HepG2 (cell line): ENCODE measurements at regions not wholly inside any gene's neighbourhood (a gene's known extent, or its start where the extent isn't known, plus 50 kb on each side); places are given as distances from the start of the nearest gene placed in this dataset.

Source experiments
- ATAC-seq: fragments of 200-7000 bp; cut with Tn5 transposase; 3 replicates; pipeline ENCODE4 v1.9.1; 2020; ENCODE audit warnings: mild to moderate bottlenecking, moderate library complexity
- BruUV-seq: library from RNA; stranded (reverse); fragments of 400-500 nt; replicated peaks from 2 replicates; lab custom pipeline; 2021; lab: Mats Ljungman, UMichigan
- CTCF ChIA-PET: fragments of 300-600 bp; formaldehyde crosslinking; extraction: SDS; loops from one replicate; lab custom pipeline; 2021; ENCODE audit warnings: low total read pairs, inconsistent platforms, low intra/inter-chr PET ratio; lab: Yijun Ruan, JAX
- POLR2A ChIA-PET: fragments of 350-600 bp; sonication (Branson Sonifier 250); formaldehyde crosslinking; loops from one replicate; lab custom pipeline; 2020; ENCODE audit warnings: antibody characterized with exemption, inconsistent platforms; lab: Yijun Ruan, JAX
- DNase-seq: peaks from one replicate; pipeline ENCODE4 v3.0.0-alpha.2; 2015; ENCODE audit warnings: low spot score
- FAIRE-seq: peaks from 3 replicates; lab custom pipeline; 2011; peaks lifted over from hg19 to GRCh38; lab: Jason Lieb, UNC
- H2AFZ ChIP-seq: one replicate; pipeline ENCODE4 v1.6.1; 2011; ENCODE audit warnings: low read length, inconsistent platforms
- H3K27ac ChIP-seq: fragments of 300-600 bp; 3 replicates; pipeline ENCODE4 v1.8.0; 2011; ENCODE audit warnings: mixed run types, mild to moderate bottlenecking, mixed read lengths, low read length, inconsistent platforms; ENCODE audit not compliant: insufficient read depth; ENCODE audit errors: extremely low read length
- H3K27me3 ChIP-seq, 2 experiments: fragments of 200-600 bp in 1 of 2; 2 replicates in 1 of 2; 3 replicates in 1 of 2; pipeline versions ENCODE4 v1.6.0 to v1.8.0; 2011; ENCODE audit warnings: low read length in 2 of 2, mild to moderate bottlenecking in 2 of 2, moderate library complexity in 2 of 2, inconsistent platforms in 1 of 2; ENCODE audit not compliant: insufficient read depth in 2 of 2, control insufficient read depth in 1 of 2
- H3K36me3 ChIP-seq, 2 experiments: fragments of 200-600 bp in 1 of 2; replicated peaks in 1 of 2; 2 replicates in 1 of 2; 3 replicates in 1 of 2; pipeline versions ENCODE4 v1.5.1 to v1.8.0; 2011; ENCODE audit warnings: low read length in 2 of 2, inconsistent platforms in 1 of 2; ENCODE audit not compliant: insufficient read depth in 2 of 2, control insufficient read depth in 1 of 2
- H3K4me1 ChIP-seq: 2 replicates; pipeline ENCODE4 v1.5.1; 2012; ENCODE audit warnings: low read length, inconsistent platforms; ENCODE audit not compliant: insufficient read depth
- H3K4me2 ChIP-seq: 2 replicates; pipeline ENCODE4 v1.6.0; 2011; ENCODE audit warnings: low read depth, low read length, inconsistent platforms
- H3K4me3 ChIP-seq, 3 experiments: fragments of 200-600 bp in 1 of 3; sonication (generic), shearing (Covaris generic) in 1 of 3; replicated peaks in 1 of 3; 2 replicates each; pipeline ENCODE4 v1.5.1; 2011 to 2016; ENCODE audit warnings: low read length in 3 of 3, inconsistent platforms in 2 of 3, low read depth in 2 of 3, mild to moderate bottlenecking in 2 of 3, control low read depth in 1 of 3, mixed read lengths in 1 of 3; ENCODE audit not compliant: insufficient read depth in 1 of 3
- H3K79me2 ChIP-seq: one replicate; pipeline ENCODE4 v1.6.1; 2011; ENCODE audit warnings: low read length, inconsistent platforms; ENCODE audit not compliant: insufficient read depth
- H3K9ac ChIP-seq: 2 replicates; pipeline ENCODE4 v1.6.0; 2011; ENCODE audit warnings: mild to moderate bottlenecking, low read depth, low read length, inconsistent platforms; ENCODE audit not compliant: insufficient read depth
- H3K9me3 ChIP-seq: 2 replicates; pipeline ENCODE4 v1.5.1; 2012; ENCODE audit warnings: mild to moderate bottlenecking, low read length
- H4K20me1 ChIP-seq: 2 replicates; pipeline ENCODE4 v1.6.0; 2011; ENCODE audit warnings: inconsistent platforms, mild to moderate bottlenecking, low read length, moderate library complexity; ENCODE audit not compliant: insufficient read depth
- IKZF1 ChIP-seq: fragments of 450-650 bp; IDR thresholded peaks from 2 replicates; pipeline ENCODE4 v1.7.1; 2016
- KDM5B ChIP-seq: sonication (generic); formaldehyde crosslinking; IDR thresholded peaks from 2 replicates; pipeline ENCODE4 v1.4.0; 2020; ENCODE audit warnings: missing genetic modification reagents, mild to moderate bottlenecking, borderline replicate concordance
- PLRG1 ChIP-seq: fragments of 450-650 bp; conservative IDR thresholded peaks from 2 replicates; pipeline ENCODE4 v1.6.1; 2016
- TERF1 ChIP-seq: sonication (generic); formaldehyde crosslinking; IDR thresholded peaks from 2 replicates; pipeline ENCODE4 v1.8.0; 2022; ENCODE audit warnings: mild to moderate bottlenecking, missing genetic modification reagents, moderate library complexity
- ZBTB44 ChIP-seq: sonication (generic); formaldehyde crosslinking; IDR thresholded peaks from 2 replicates; pipeline ENCODE4 v1.4.0; 2020; ENCODE audit warnings: missing genetic modification reagents
- ZNF543 ChIP-seq: sonication (generic); formaldehyde crosslinking; IDR thresholded peaks from 2 replicates; pipeline ENCODE4 v1.4.0; 2020; ENCODE audit warnings: mild to moderate bottlenecking, missing genetic modification reagents
- ZNF639 ChIP-seq: conservative IDR thresholded peaks from 2 replicates; pipeline ENCODE4 v1.6.1; 2018; ENCODE audit warnings: missing genetic modification reagents
- ZNF704 ChIP-seq: sonication (generic); formaldehyde crosslinking; IDR thresholded peaks from 2 replicates; pipeline ENCODE4 v1.8.1; 2023; ENCODE audit warnings: mild to moderate bottlenecking, inconsistent platforms, moderate library complexity, missing genetic modification reagents, borderline replicate concordance
- ZNF816 ChIP-seq: sonication (generic); formaldehyde crosslinking; IDR thresholded peaks from 2 replicates; pipeline ENCODE4 v1.8.0; 2022; ENCODE audit warnings: missing genetic modification reagents, mild to moderate bottlenecking, borderline replicate concordance
- WGBS: methylation state at CpG from one replicate; pipeline ENCODE4 v1.1.6; 2017; ENCODE audit warnings: low lambda C conversion rate; 5-methylcytosine and 5-hydroxymethylcytosine counted together
- in situ Hi-C: cut with HindIII; loops from 2 replicates; pipeline ENCODE4 v1.10.0; 2017; ENCODE audit warnings: low pct_unique_long_range_greater_than_20kb; ENCODE audit not compliant: extremely low pct_ligation_motif_present
- intact Hi-C: fragments of 100-400 bp; cut with micrococcal nuclease; formaldehyde crosslinking; loops from one replicate; pipeline ENCODE4 v1.10.0; 2022; ENCODE audit not compliant: unreplicated experiment

- FAIRE-seq (no peak), DNase-seq (no peak), ATAC-seq (no peak)
- no TSS peak for BruUV-seq
- no peak overlapping the region for H2AFZ ChIP-seq
- POLR2A ChIA-PET = no interaction called here
- H3K4me3 ChIP-seq = no peak overlapping the region
- H3K4me1 ChIP-seq = no peaks in the 10 kb centered on the region
- in situ Hi-C loops = no loop called here
- H4K20me1 ChIP-seq = no peaks in the 10 kb centered on the region
- 80% methylated on average over 11 of the region's 11 CpGs for WGBS
- no peak overlapping the region for H3K4me2 ChIP-seq
- no peak overlapping the region for H3K27ac ChIP-seq
- no peaks in the 10 kb centered on the region for H3K36me3 ChIP-seq
- no peak overlapping the region for H3K9ac ChIP-seq
- H3K27me3 ChIP-seq = peaks cover 5 to 25% of the 10 kb centered on the region in 2 experiments; a peak in 3 of 5 replicates
- no peaks in the 10 kb centered on the region for H3K9me3 ChIP-seq
- no peaks in the 10 kb centered on the region for H3K79me2 ChIP-seq
- CTCF ChIA-PET = no interaction called here
- TF ChIP-seq ZNF639 (CRISPR knock-in tag) (no peak), ZNF543 (no peak), ZNF704 (CRISPR knock-in tag) (no peak), ZNF816 (no peak), KDM5B (CRISPR knock-in tag) (no peak)
- intact Hi-C loops = no loop called here
Observed at GRCh38 chr7:36039243-36039642, 113.8 kb upstream of the EEPD1 start.

GRCh38 chr7:36039671-36040070 is 113.4 kb upstream of the EEPD1 start:
- DNase-seq (no peak), ATAC-seq (no peak), FAIRE-seq (no peak)
- Histone ChIP-seq H3K4me3 (no peak overlapping the region), H3K79me2 (no peaks in the 10 kb centered on the region), H4K20me1 (no peaks in the 10 kb centered on the region), H3K4me1 (no peaks in the 10 kb centered on the region), H3K9ac (no peak overlapping the region), H3K27ac (no peak overlapping the region), H3K9me3 (no peaks in the 10 kb centered on the region), H3K27me3 (peaks cover 5 to 25% of the 10 kb centered on the region in 2 experiments; a peak in 3 of 5 replicates), H3K4me2 (no peak overlapping the region), H3K36me3 (no peaks in the 10 kb centered on the region), H2AFZ (no peak overlapping the region)
- intact Hi-C loops = no loop called here
- ChIA-PET POLR2A (no interaction called here), CTCF (no interaction called here)
- in situ Hi-C loops = no loop called here
- no TSS peak for BruUV-seq
- 0% methylated on average over 3 of the region's 3 CpGs for WGBS
- TF ChIP-seq IKZF1 (no peak), ZBTB44 (CRISPR knock-in tag) (no peak), TERF1 (CRISPR knock-in tag) (no peak), PLRG1 (no peak)
